22Rv1 (cell line): ENCODE measurements at regions not wholly inside any gene's neighbourhood (a gene's known extent, or its start where the extent isn't known, plus 50 kb on each side); places are given as distances from the start of the nearest gene placed in this dataset.

Experiments used
- CTCF ChIP-seq: fragments of 450-650 bp; IDR thresholded peaks from 2 replicates; pipeline ENCODE4 v1.5.1; 2017; ENCODE audit warnings: mild to moderate bottlenecking
- ZFX ChIP-seq: fragments of 450-650 bp; IDR thresholded peaks from 2 replicates; pipeline ENCODE4 v1.6.1; 2017; ENCODE audit warnings: antibody characterized with exemption, borderline replicate concordance

GRCh38 chr16:86089991-86090390 is 191.0 kb downstream of the IRF8 start:
- no peak for TF ChIP-seq CTCF
- TF ChIP-seq ZFX: no peak
